CD4-positive, alpha-beta T cell (primary cell): ENCODE measurements at regions not wholly inside any gene's neighbourhood (a gene's known extent, or its start where the extent isn't known, plus 50 kb on each side); places are given as distances from the start of the nearest gene placed in this dataset.
"Not testable (repeated sequence)": the region's sequence is repeated elsewhere in the genome, so short reads cannot be mapped to it uniquely, and the experiment has no call there.

Experiments
- ATAC-seq: fragments of 200-7000 bp; cut with Tn5 transposase; one replicate; pipeline ENCODE4 v1.10.0; 2022; ENCODE audit warnings: mild to moderate bottlenecking; ENCODE audit not compliant: poor library complexity
- CTCF ChIA-PET: fragments of 350-600 bp; sonication (Branson Sonifier 250); formaldehyde crosslinking; loops from one replicate; lab custom pipeline; 2021; ENCODE audit warnings: antibody characterized with exemption, inconsistent platforms; lab: Charles Lee
- POLR2A ChIA-PET: fragments of 350-600 bp; sonication (Branson Sonifier 250); formaldehyde crosslinking; loops from one replicate; lab custom pipeline; 2021; ENCODE audit warnings: antibody characterized with exemption, inconsistent platforms; lab: Charles Lee
- DNase-seq, 14 experiments: peaks; one replicate each; pipeline ENCODE4 v3.0.0-alpha.2; 2013 to 2020; ENCODE audit warnings: mixed read lengths in 2 of 14
- H3K27ac ChIP-seq, 2 donors: one replicate each; pipeline versions ENCODE4 v1.5.1 to v1.7.0; 2013; ENCODE audit warnings: low read length in 2 of 2, low read depth in 1 of 2, mild to moderate bottlenecking in 1 of 2
- H3K27me3 ChIP-seq, 2 experiments: 1 replicate in 1 of 2; 2 replicates in 1 of 2; pipeline versions ENCODE4 v1.6.1 to v1.7.0; 2013; ENCODE audit warnings: low read length in 2 of 2, control low read depth in 1 of 2, mild to moderate bottlenecking in 1 of 2, moderate library complexity in 1 of 2; ENCODE audit not compliant: insufficient read depth in 2 of 2, control insufficient read depth in 1 of 2
- H3K36me3 ChIP-seq: one replicate; pipeline ENCODE4 v1.6.1; 2013; ENCODE audit warnings: low read length, control low read depth; ENCODE audit not compliant: insufficient read depth
- H3K4me1 ChIP-seq: one replicate; pipeline ENCODE4 v1.6.1; 2013; ENCODE audit warnings: low read length, control low read depth; ENCODE audit not compliant: insufficient read depth
- H3K4me3 ChIP-seq: one replicate; pipeline ENCODE4 v1.5.1; 2013; ENCODE audit warnings: mild to moderate bottlenecking, low read length, moderate library complexity
- H3K9me3 ChIP-seq, 2 experiments: 1 replicate in 1 of 2; 2 replicates in 1 of 2; pipeline versions ENCODE4 v1.6.1 to v1.7.0; 2013; ENCODE audit warnings: low read length in 2 of 2, mild to moderate bottlenecking in 2 of 2, control low read depth in 1 of 2, moderate library complexity in 1 of 2; ENCODE audit not compliant: control insufficient read depth in 1 of 2, insufficient read depth in 1 of 2
- H3K27ac Mint-ChIP-seq: one replicate; pipeline ENCODE4 v1.8.0; 2020; ENCODE audit warnings: mixed read lengths
- H3K27me3 Mint-ChIP-seq: one replicate; pipeline ENCODE4 v1.8.0; 2021; ENCODE audit warnings: mixed read lengths
- H3K36me3 Mint-ChIP-seq: one replicate; pipeline ENCODE4 v1.8.0; 2021; ENCODE audit warnings: low read depth, mixed read lengths
- H3K4me1 Mint-ChIP-seq: one replicate; pipeline ENCODE4 v1.8.0; 2021; ENCODE audit warnings: low read depth, mixed read lengths
- H3K4me3 Mint-ChIP-seq: one replicate; pipeline ENCODE4 v1.8.0; 2020; ENCODE audit warnings: mild to moderate bottlenecking, mixed read lengths
- H3K9me3 Mint-ChIP-seq: one replicate; pipeline ENCODE4 v1.8.0; 2020; ENCODE audit warnings: mixed read lengths
- CTCF ChIP-seq: fragments of 200-600 bp; IDR thresholded peaks from one replicate; pipeline ENCODE4 v1.8.0; 2022; ENCODE audit warnings: antibody characterized with exemption, mild to moderate bottlenecking
- intact Hi-C, 2 experiments: fragments of 100-400 bp; cut with DNase I in 1 of 2; cut with micrococcal nuclease in 1 of 2; formaldehyde crosslinking; loops; one replicate each; pipeline versions ENCODE4 v1.15.1 to v1.9.0; 2023 to 2025; cut with DNase I, micrococcal nuclease

- no peaks in the 10 kb centered on the region for H3K4me1 Mint-ChIP-seq
- no peaks in the 10 kb centered on the region for H3K27me3 Mint-ChIP-seq
- H3K27ac ChIP-seq, result no peak overlapping the region
- H3K9me3 Mint-ChIP-seq, result no peaks in the 10 kb centered on the region
- intact Hi-C loops, result no loop called here
- H3K27me3 ChIP-seq, result no peaks in the 10 kb centered on the region
- ChIA-PET CTCF (no interaction called here), POLR2A (no interaction called here)
- H3K4me3 Mint-ChIP-seq, result no peak overlapping the region
- no peak for TF ChIP-seq CTCF
- ATAC-seq (no peak), DNase-seq (no peak)
- no peaks in the 10 kb centered on the region for H3K36me3 ChIP-seq
- H3K36me3 Mint-ChIP-seq, result no peaks in the 10 kb centered on the region
- no peak overlapping the region for H3K27ac Mint-ChIP-seq
- peaks cover 5 to 11% of the 10 kb centered on the region in 2 experiments for H3K9me3 ChIP-seq
- H3K4me3 ChIP-seq, result no peak overlapping the region
- H3K4me1 ChIP-seq, result no peaks in the 10 kb centered on the region
These were observed 321.8 kb upstream of the SPRED2 start for GRCh38 chr2:65754219-65754618.

GRCh38 chr2:65751408-65751807, 319.0 kb upstream of the SPRED2 start:
- Histone ChIP-seq H3K9me3 (peaks cover 0 to 4% of the 10 kb centered on the region in 2 experiments), H3K36me3 (no peaks in the 10 kb centered on the region), H3K4me1 (no peaks in the 10 kb centered on the region), H3K4me3 (no peak overlapping the region), H3K27me3 (no peaks in the 10 kb centered on the region), H3K27ac (no peak overlapping the region)
- POLR2A ChIA-PET, result no interaction called here
- CTCF ChIA-PET, result no interaction called here
- Mint-ChIP-seq H3K4me3 (no peak overlapping the region), H3K36me3 (no peaks in the 10 kb centered on the region), H3K4me1 (no peaks in the 10 kb centered on the region), H3K9me3 (no peaks in the 10 kb centered on the region), H3K27me3 (no peaks in the 10 kb centered on the region), H3K27ac (no peak overlapping the region)
- no peak for ATAC-seq
- TF ChIP-seq CTCF, result no peak
- no peak for DNase-seq
- intact Hi-C loops, result no loop called here

- no peaks in the 10 kb centered on the region for H3K27me3 ChIP-seq
- ATAC-seq (no peak), DNase-seq (no peak)
- H3K4me3 Mint-ChIP-seq, result no peak overlapping the region
- no peaks in the 10 kb centered on the region for H3K9me3 ChIP-seq
- H3K4me1 ChIP-seq, result no peaks in the 10 kb centered on the region
- no peaks in the 10 kb centered on the region for H3K4me1 Mint-ChIP-seq
- intact Hi-C loops, result no loop called here
- no peak overlapping the region for H3K27ac Mint-ChIP-seq
- H3K9me3 Mint-ChIP-seq, result no peaks in the 10 kb centered on the region
- no peak overlapping the region for H3K27ac ChIP-seq
- POLR2A ChIA-PET, result no interaction called here
- no peaks in the 10 kb centered on the region for H3K27me3 Mint-ChIP-seq
- no peak overlapping the region for H3K4me3 ChIP-seq
- CTCF ChIA-PET, result no interaction called here
- H3K36me3 ChIP-seq, result no peaks in the 10 kb centered on the region
- TF ChIP-seq CTCF, result no peak
- H3K36me3 Mint-ChIP-seq, result no peaks in the 10 kb centered on the region
These were observed 317.1 kb upstream of the SPRED2 start for GRCh38 chr2:65749545-65749944.

- H3K27me3 ChIP-seq, H3K36me3 ChIP-seq, H3K4me1 Mint-ChIP-seq, H3K4me1 ChIP-seq, intact Hi-C loops, H3K9me3 Mint-ChIP-seq, POLR2A ChIA-PET, H3K36me3 Mint-ChIP-seq, H3K9me3 ChIP-seq, DNase-seq, H3K4me3 Mint-ChIP-seq, H3K27ac Mint-ChIP-seq, H3K27me3 Mint-ChIP-seq, H3K27ac ChIP-seq, H3K4me3 ChIP-seq, ATAC-seq, CTCF ChIA-PET: not testable (repeated sequence)
These were observed 315.5 kb upstream of the SPRED2 start for GRCh38 chr2:65747875-65748274.
